Astrocyte of the hippocampus (primary cell): ENCODE measurements at regions not wholly inside any gene's neighbourhood (a gene's known extent, or its start where the extent isn't known, plus 50 kb on each side); places are given as distances from the start of the nearest gene placed in this dataset.
A peak's percentile ranks its signal among the peaks of the same experiment; 100 is the strongest.
"Not testable (repeated sequence)": the region's sequence is repeated elsewhere in the genome, so short reads cannot be mapped to it uniquely, and the experiment has no call there.

Experiments used
- DNase-seq: peaks from one replicate; pipeline ENCODE4 v3.0.0; 2011; ENCODE audit warnings: low read depth, low spot score

GRCh38 chr5:84790406-84790805 is 405.7 kb upstream of the EDIL3 start:
- DNase-seq, result no peak

GRCh38 chr5:84783003-84783402 is 398.3 kb upstream of the EDIL3 start:
- no peak for DNase-seq

GRCh38 chr5:84779186-84779585 is 394.5 kb upstream of the EDIL3 start:
- DNase-seq, result peak; percentile 29

GRCh38 chr5:84764227-84764626 is 379.5 kb upstream of the EDIL3 start:
- DNase-seq, result no peak

GRCh38 chr5:84758008-84758407 is 373.3 kb upstream of the EDIL3 start:
- DNase-seq, result no peak

GRCh38 chr5:84752780-84753179 is 368.1 kb upstream of the EDIL3 start:
- no peak for DNase-seq

GRCh38 chr5:84748313-84748712 is 363.6 kb upstream of the EDIL3 start:
- DNase-seq, result no peak

- not testable (repeated sequence) for DNase-seq
Observed at GRCh38 chr5:84746280-84746679, 361.6 kb upstream of the EDIL3 start.

- no peak for DNase-seq
Observed at GRCh38 chr5:84741056-84741455, 356.4 kb upstream of the EDIL3 start.

GRCh38 chr5:84729326-84729725 is 344.6 kb upstream of the EDIL3 start:
- DNase-seq, result peak; percentile 62

- no peak for DNase-seq
Observed at GRCh38 chr5:84727708-84728107, 343.0 kb upstream of the EDIL3 start.

- no peak for DNase-seq
Observed at GRCh38 chr5:84725946-84726570, 341.4 kb upstream of the EDIL3 start.

GRCh38 chr5:84724683-84725082 is 340.0 kb upstream of the EDIL3 start:
- peak; percentile 64 for DNase-seq

GRCh38 chr5:84724181-84724580 is 339.5 kb upstream of the EDIL3 start:
- DNase-seq, result no peak

GRCh38 chr5:84718377-84718776 is 333.7 kb upstream of the EDIL3 start:
- DNase-seq, result no peak

GRCh38 chr5:84715686-84716085 is 331.0 kb upstream of the EDIL3 start:
- no peak for DNase-seq

- no peak for DNase-seq
Observed at GRCh38 chr5:84715091-84715490, 330.4 kb upstream of the EDIL3 start.

- DNase-seq, result no peak
Observed at GRCh38 chr5:84709075-84709474, 324.4 kb upstream of the EDIL3 start.

- no peak for DNase-seq
Observed at GRCh38 chr5:84706678-84707641, 322.3 kb upstream of the EDIL3 start.

- DNase-seq, result not testable (repeated sequence)
Observed at GRCh38 chr5:84700545-84700944, 315.9 kb upstream of the EDIL3 start.

- DNase-seq, result no peak
Observed at GRCh38 chr5:84696651-84697050, 312.0 kb upstream of the EDIL3 start.

- DNase-seq, result no peak
Observed at GRCh38 chr5:84695330-84695729, 310.6 kb upstream of the EDIL3 start.

- DNase-seq, result peak; percentile 62
Observed at GRCh38 chr5:84693256-84693655, 308.6 kb upstream of the EDIL3 start.
